BJ (cell line): ENCODE measurements at regions not wholly inside any gene's neighbourhood (a gene's known extent, or its start where the extent isn't known, plus 50 kb on each side); places are given as distances from the start of the nearest gene placed in this dataset.

Source experiments
- CTCF ChIA-PET: fragments of 350-600 bp; formaldehyde crosslinking; extraction: SDS; loops from one replicate; lab custom pipeline; 2021; ENCODE audit warnings: antibody characterized with exemption, inconsistent platforms; lab: Yijun Ruan, JAX
- POLR2A ChIA-PET: fragments of 300-600 bp; sonication (Branson Sonifier 250); formaldehyde crosslinking; extraction: SDS; loops from one replicate; lab custom pipeline; 2021; ENCODE audit warnings: antibody characterized with exemption; lab: Charles Lee
- DNase-seq: peaks from one replicate; pipeline ENCODE4 v3.0.0-alpha.2; 2011; ENCODE audit warnings: low read depth
- H3K27me3 ChIP-seq: 2 replicates; pipeline ENCODE4 v1.6.0; 2011; ENCODE audit warnings: low read length; ENCODE audit not compliant: control insufficient read depth, insufficient read depth
- H3K36me3 ChIP-seq: 2 replicates; pipeline ENCODE4 v1.5.1; 2011; ENCODE audit warnings: low read length; ENCODE audit not compliant: control insufficient read depth, insufficient read depth
- H3K4me3 ChIP-seq: 2 replicates; pipeline ENCODE4 v1.5.1; 2011; ENCODE audit warnings: low read depth, mild to moderate bottlenecking, control low read depth, low read length
- TF ChIP-seq, protein P1 (sequence below): IDR thresholded peaks from 2 replicates; pipeline ENCODE4 v1.5.1; 2011; ENCODE audit warnings: low read depth, mild to moderate bottlenecking, control low read depth, inconsistent platforms, low read length, moderate library complexity; ENCODE audit not compliant: insufficient read depth

DNA sequence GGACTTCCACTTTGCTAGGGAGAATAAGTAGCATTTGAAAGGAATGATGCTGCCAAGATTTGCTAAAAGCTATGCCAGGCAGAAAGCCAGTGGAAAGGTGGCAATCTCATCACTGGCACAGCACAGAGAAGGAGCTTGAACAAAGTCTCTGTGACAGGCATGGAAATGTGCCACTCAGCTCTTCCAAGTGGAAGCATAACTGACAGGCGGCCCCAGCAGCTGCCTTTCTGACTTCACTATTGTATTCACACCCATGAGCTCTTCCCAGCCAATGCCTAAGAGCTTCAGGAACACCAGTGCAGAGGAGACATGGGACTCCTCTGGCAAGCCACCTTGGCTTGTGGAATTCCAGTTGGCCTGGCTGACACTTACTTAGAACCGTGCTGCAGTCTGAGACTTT is 134.6 kb upstream of the REG3G start:
- no peak overlapping the region for H3K4me3 ChIP-seq
- TF ChIP-seq, protein P1, sequence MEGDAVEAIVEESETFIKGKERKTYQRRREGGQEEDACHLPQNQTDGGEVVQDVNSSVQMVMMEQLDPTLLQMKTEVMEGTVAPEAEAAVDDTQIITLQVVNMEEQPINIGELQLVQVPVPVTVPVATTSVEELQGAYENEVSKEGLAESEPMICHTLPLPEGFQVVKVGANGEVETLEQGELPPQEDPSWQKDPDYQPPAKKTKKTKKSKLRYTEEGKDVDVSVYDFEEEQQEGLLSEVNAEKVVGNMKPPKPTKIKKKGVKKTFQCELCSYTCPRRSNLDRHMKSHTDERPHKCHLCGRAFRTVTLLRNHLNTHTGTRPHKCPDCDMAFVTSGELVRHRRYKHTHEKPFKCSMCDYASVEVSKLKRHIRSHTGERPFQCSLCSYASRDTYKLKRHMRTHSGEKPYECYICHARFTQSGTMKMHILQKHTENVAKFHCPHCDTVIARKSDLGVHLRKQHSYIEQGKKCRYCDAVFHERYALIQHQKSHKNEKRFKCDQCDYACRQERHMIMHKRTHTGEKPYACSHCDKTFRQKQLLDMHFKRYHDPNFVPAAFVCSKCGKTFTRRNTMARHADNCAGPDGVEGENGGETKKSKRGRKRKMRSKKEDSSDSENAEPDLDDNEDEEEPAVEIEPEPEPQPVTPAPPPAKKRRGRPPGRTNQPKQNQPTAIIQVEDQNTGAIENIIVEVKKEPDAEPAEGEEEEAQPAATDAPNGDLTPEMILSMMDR = no peak
- POLR2A ChIA-PET = no interaction called here
- H3K27me3 ChIP-seq = no peaks in the 10 kb centered on the region
- CTCF ChIA-PET = no interaction called here
- H3K36me3 ChIP-seq = no peaks in the 10 kb centered on the region
- DNase-seq = no peak

DNA sequence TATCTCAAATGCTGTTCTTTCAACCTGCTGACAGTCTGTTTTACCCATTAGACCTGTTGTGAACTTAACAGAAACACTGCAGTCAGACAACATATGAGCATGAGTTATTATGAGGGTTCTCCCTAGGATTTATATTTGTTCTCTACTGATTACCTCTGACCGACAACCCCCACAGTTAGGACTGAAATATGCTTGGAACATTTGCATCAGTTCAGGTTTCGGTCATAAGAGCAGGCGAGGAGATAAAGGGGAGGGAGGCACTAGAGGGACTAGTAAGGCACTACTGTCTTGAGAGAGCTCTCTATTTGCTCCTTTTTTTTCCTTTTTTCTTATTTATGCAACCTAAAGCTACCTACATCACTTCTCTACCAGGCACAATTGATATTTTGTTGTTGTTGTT is 133.2 kb upstream of the REG3G start:
- Histone ChIP-seq H3K27me3 (no peaks in the 10 kb centered on the region), H3K36me3 (no peaks in the 10 kb centered on the region), H3K4me3 (no peak overlapping the region)
- no peak for DNase-seq
- TF ChIP-seq, protein P1 = no peak
- ChIA-PET POLR2A (no interaction called here), CTCF (interaction anchor here (0.7 kb wide), 1 partner anchor 10 kb away, joined by 4 read pairs; no protein-coding TSS in a partner anchor)

DNA sequence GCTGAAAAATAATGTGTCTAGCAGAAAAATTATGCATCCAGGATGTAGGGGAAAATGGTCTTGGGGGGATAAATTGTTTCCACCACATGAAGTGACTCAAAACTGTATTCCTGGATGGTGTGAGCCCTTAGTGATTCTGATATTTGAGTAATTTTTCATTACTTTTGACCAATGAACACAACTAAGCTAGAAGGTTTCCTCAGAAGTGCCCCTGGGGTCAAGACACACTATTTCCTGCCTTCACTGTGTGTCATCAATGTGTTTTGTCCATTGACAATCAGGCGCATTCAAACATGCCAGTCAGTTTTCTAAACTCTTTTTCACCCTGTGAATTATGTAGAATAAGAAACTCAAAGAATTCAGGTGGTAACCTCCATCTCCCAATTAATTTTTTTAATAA is 130.5 kb upstream of the REG3G start:
- POLR2A ChIA-PET = no interaction called here
- no peaks in the 10 kb centered on the region for H3K27me3 ChIP-seq

DNA sequence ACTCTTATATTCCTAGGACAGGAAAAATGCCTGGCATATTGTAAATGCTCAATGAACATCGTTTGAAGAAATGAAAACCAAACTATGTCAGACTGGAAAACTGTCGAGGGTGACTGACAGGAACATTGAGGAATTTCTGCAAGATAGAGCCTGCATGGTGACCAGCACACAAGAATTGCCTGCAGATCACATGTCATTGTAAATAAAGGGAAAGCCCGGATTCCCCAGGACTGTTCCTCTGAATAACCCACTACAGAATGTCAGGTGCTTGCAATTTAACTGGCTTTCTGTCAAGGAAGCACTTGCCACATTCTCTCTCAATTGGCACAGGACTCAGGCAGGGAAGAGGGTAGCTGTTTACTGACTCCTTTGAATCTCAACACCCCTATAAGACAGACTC is 129.0 kb upstream of the REG3G start:
- ChIA-PET CTCF (no interaction called here), POLR2A (no interaction called here)
- no peak overlapping the region for H3K4me3 ChIP-seq
- H3K36me3 ChIP-seq = no peaks in the 10 kb centered on the region
- no peak for DNase-seq
- H3K27me3 ChIP-seq = no peaks in the 10 kb centered on the region
- TF ChIP-seq, protein P1 = no peak

More for the DNA sequence above, 130.5 kb upstream of the REG3G start:
- no peak for DNase-seq
- TF ChIP-seq, protein P1 = no peak
- CTCF ChIA-PET = no interaction called here
- no peak overlapping the region for H3K4me3 ChIP-seq
- H3K36me3 ChIP-seq = no peaks in the 10 kb centered on the region

DNA sequence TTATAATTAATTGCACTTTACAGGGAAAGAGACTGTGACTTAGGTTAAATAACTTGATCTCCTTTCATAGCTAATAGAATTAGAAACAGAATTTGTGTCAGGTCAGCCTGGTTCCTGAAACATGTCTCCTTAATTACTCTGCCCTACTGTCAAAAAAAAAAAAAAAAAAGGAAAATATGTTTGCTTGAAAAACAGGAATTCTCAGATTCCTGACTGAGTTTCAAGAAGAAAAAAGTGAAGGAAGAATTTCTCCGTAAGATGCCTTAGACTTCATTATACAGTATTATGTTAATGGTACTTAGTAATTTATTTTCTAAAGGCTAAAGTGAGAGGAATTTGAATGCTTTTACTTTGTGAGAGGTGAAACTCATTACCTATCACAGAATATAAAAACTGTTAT is 118.4 kb upstream of the REG3G start:
- no peak for DNase-seq
- CTCF ChIA-PET = no interaction called here
- H3K36me3 ChIP-seq = no peaks in the 10 kb centered on the region
- H3K4me3 ChIP-seq = no peak overlapping the region
- POLR2A ChIA-PET = no interaction called here
- no peaks in the 10 kb centered on the region for H3K27me3 ChIP-seq
- TF ChIP-seq, protein P1 = no peak
